AG04450 (cell line): ENCODE measurements at regions not wholly inside any gene's neighbourhood (a gene's known extent, or its start where the extent isn't known, plus 50 kb on each side); places are given as distances from the start of the nearest gene placed in this dataset.

Experiments used
- CTCF ChIA-PET: fragments of 300-600, 350-600 bp; formaldehyde crosslinking; extraction: SDS; loops from one replicate; lab custom pipeline; 2022; ENCODE audit warnings: antibody characterized with exemption, inconsistent platforms; lab: Charles Lee
- POLR2A ChIA-PET: fragments of 350-600 bp; formaldehyde crosslinking; extraction: SDS; loops from one replicate; lab custom pipeline; 2021; ENCODE audit warnings: antibody characterized with exemption, inconsistent platforms; lab: Yijun Ruan, JAX
- DNase-seq: peaks from one replicate; pipeline ENCODE4 v3.0.0-alpha.2; 2011; ENCODE audit warnings: low read depth, low spot score
- H3K27ac ChIP-seq: one replicate; pipeline ENCODE4 v1.5.1; 2012; ENCODE audit warnings: low read depth, low read length, control low read depth
- H3K27me3 ChIP-seq: one replicate; pipeline ENCODE4 v1.6.0; 2012; ENCODE audit warnings: low read length; ENCODE audit not compliant: control insufficient read depth, insufficient read depth
- H3K4me3 ChIP-seq: 2 replicates; pipeline ENCODE4 v1.5.1; 2011; ENCODE audit warnings: mild to moderate bottlenecking, low read depth, low read length, control low read depth
- H3K9me3 ChIP-seq: 2 replicates; pipeline ENCODE4 v1.5.1; 2012; ENCODE audit warnings: low read length; ENCODE audit not compliant: control insufficient read depth, insufficient read depth
- TF ChIP-seq, protein P1 (sequence below): IDR thresholded peaks from 2 replicates; pipeline ENCODE4 v1.5.1; 2011; ENCODE audit warnings: low read depth, low read length, control low read depth, inconsistent platforms

DNA sequence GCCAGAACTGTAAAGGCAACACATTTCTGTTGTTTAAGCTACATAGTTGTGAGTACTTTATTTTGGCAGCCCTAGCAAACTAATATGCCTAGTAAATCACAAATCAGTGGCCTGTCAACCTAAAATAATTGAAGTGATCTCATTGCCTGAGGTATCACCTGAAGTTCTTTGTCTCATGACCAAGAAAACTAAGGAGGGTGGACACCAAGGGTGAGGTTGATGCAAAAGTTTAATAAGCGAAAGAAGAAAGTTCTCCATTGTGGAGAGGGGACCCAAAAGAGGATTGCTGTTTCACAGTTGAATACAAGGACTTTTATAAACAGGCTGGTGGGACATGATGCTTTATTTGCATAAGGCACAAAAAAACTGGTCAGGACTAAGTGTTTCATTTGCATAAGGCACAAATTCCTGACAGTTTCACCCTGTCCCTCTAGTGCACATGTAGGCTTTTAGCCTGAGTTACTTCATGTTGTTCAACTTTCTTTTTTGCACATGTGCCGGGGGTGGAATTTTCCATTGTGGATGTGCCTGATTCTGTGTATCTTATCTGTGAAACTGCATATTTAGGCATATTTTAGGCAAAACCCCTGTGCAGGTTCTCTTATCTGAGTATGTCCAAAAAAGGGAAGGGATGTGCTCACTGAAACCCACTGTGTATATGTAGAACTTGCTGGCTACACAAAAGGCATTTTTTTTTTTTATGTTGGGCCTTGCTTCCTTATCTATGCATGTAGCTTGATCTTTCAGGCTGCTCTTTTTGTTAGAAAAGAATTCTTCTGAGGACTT lies 108.6 kb upstream of the RAI14 start:
- no peak for DNase-seq
- H3K27me3 ChIP-seq, result no peaks in the 10 kb centered on the region
- no peak overlapping the region for H3K4me3 ChIP-seq
- POLR2A ChIA-PET, result no interaction called here
- TF ChIP-seq, protein P1, sequence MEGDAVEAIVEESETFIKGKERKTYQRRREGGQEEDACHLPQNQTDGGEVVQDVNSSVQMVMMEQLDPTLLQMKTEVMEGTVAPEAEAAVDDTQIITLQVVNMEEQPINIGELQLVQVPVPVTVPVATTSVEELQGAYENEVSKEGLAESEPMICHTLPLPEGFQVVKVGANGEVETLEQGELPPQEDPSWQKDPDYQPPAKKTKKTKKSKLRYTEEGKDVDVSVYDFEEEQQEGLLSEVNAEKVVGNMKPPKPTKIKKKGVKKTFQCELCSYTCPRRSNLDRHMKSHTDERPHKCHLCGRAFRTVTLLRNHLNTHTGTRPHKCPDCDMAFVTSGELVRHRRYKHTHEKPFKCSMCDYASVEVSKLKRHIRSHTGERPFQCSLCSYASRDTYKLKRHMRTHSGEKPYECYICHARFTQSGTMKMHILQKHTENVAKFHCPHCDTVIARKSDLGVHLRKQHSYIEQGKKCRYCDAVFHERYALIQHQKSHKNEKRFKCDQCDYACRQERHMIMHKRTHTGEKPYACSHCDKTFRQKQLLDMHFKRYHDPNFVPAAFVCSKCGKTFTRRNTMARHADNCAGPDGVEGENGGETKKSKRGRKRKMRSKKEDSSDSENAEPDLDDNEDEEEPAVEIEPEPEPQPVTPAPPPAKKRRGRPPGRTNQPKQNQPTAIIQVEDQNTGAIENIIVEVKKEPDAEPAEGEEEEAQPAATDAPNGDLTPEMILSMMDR, result no peak
- CTCF ChIA-PET, result no interaction called here
- peaks cover 6% of the 10 kb centered on the region; the same call in 1 of the 2 replicates for H3K9me3 ChIP-seq
- H3K27ac ChIP-seq, result no peak overlapping the region

DNA sequence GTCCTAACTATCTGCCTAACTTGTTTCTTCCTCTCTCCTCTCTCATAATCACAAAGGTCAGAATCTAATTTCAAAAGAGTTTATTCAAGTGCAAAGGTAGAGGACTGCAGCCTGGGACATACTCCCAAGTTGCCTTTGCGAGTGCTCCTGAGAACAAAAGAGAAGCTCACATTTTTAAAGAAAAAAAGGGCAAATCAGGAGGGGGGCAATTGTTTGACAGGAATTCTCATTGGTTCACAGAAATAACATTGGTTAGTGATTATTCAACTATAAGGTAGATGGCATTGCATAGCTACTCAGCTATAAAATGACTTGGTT lies 108.1 kb upstream of the RAI14 start:
- no peak overlapping the region for H3K4me3 ChIP-seq
- POLR2A ChIA-PET, result no interaction called here
- no peak for DNase-seq
- TF ChIP-seq, protein P1, result no peak
- peaks cover 6% of the 10 kb centered on the region; the same call in 1 of the 2 replicates for H3K9me3 ChIP-seq
- no peaks in the 10 kb centered on the region for H3K27me3 ChIP-seq
- CTCF ChIA-PET, result interaction anchor here (0.5 kb wide), 1 partner anchor 353 kb away, joined by 4 read pairs; no protein-coding TSS in a partner anchor
- H3K27ac ChIP-seq, result no peak overlapping the region

- CTCF ChIA-PET, result interaction anchor here (0.6 to 1.1 kb wide), 2 partner anchors 12 to 27 kb away, joined by 3 to 4 read pairs; no protein-coding TSS in a partner anchor
- TF ChIP-seq, protein P1, result no peak
- POLR2A ChIA-PET, result no interaction called here
- no peak for DNase-seq
- no peak overlapping the region for H3K4me3 ChIP-seq
- H3K9me3 ChIP-seq, result no peaks in the 10 kb centered on the region
- no peaks in the 10 kb centered on the region for H3K27me3 ChIP-seq
- no peak overlapping the region for H3K27ac ChIP-seq
Measured at GRCh38 chr5:34550247-34550646, 105.9 kb upstream of the RAI14 start.

GRCh38 chr5:34550964-34551363 lies 105.2 kb upstream of the RAI14 start:
- Histone ChIP-seq H3K4me3 (no peak overlapping the region), H3K27me3 (no peaks in the 10 kb centered on the region), H3K27ac (no peak overlapping the region), H3K9me3 (no peaks in the 10 kb centered on the region)
- TF ChIP-seq, protein P1, result no peak
- CTCF ChIA-PET, result no interaction called here
- DNase-seq, result no peak
- POLR2A ChIA-PET, result no interaction called here

DNA sequence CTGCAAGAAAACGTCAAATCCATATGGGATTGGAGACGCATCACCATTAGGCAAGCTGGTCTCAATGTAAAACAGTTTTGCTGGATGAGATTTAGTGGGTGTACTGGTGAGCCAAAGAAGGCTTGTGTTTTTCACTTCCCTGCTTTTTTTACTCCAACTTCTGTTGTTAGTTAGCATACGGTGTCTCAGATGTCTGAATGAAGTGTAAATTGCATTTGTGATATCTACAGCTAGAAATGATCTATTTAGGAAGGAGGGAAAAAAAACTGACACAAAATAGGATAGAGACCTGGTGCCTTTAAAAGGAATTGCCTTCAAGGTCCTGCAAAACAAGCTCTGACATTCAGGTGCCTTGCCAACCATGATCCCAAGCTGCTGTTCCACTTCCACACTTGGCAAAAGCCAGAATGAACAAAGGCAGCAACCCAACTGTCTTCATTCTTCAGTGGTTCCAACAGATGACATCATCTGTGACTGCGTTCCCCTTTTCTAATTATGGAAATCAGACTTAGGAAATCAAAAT lies 104.2 kb upstream of the RAI14 start:
- TF ChIP-seq, protein P1, result no peak
- DNase-seq, result no peak
- CTCF ChIA-PET, result interaction anchor here (1.0 kb wide), 1 partner anchor 14 kb away, joined by 3 read pairs; no protein-coding TSS in a partner anchor

More for the DNA sequence above, 104.2 kb upstream of the RAI14 start:
- Histone ChIP-seq H3K27me3 (no peaks in the 10 kb centered on the region), H3K4me3 (no peak overlapping the region), H3K9me3 (no peaks in the 10 kb centered on the region), H3K27ac (no peak overlapping the region)
- POLR2A ChIA-PET, result no interaction called here
